Neuronal stem cell (in vitro differentiated cells): ENCODE measurements at regions not wholly inside any gene's neighbourhood (a gene's known extent, or its start where the extent isn't known, plus 50 kb on each side); places are given as distances from the start of the nearest gene placed in this dataset.

Source experiments
- DNase-seq: peaks from one replicate; pipeline ENCODE4 v3.0.0-alpha.2; 2013; ENCODE audit warnings: low spot score
- H2AFZ ChIP-seq: one replicate; pipeline ENCODE4 v1.6.1; 2013; ENCODE audit warnings: mild to moderate bottlenecking, low read length, inconsistent platforms
- H2AK5ac ChIP-seq: 2 replicates; pipeline ENCODE4 v1.6.1; 2013; ENCODE audit warnings: low read depth, mild to moderate bottlenecking, inconsistent platforms, low read length, moderate library complexity, mixed read lengths
- H2BK120ac ChIP-seq: 2 replicates; pipeline ENCODE4 v1.6.1; 2013; ENCODE audit warnings: low read depth, mild to moderate bottlenecking, inconsistent platforms, low read length, moderate library complexity, mixed read lengths
- H2BK12ac ChIP-seq: one replicate; pipeline ENCODE4 v1.6.1; 2013; ENCODE audit warnings: low read length, inconsistent platforms
- H2BK15ac ChIP-seq: 2 replicates; pipeline ENCODE4 v1.6.1; 2013; ENCODE audit warnings: mild to moderate bottlenecking, low read length, inconsistent platforms, mixed read lengths
- H2BK5ac ChIP-seq: one replicate; pipeline ENCODE4 v1.6.1; 2013; ENCODE audit warnings: inconsistent platforms, mild to moderate bottlenecking, low read length, moderate library complexity
- H3K14ac ChIP-seq: one replicate; pipeline ENCODE4 v1.6.1; 2013; ENCODE audit warnings: low read length, inconsistent platforms
- H3K18ac ChIP-seq: 2 replicates; pipeline ENCODE4 v1.6.1; 2013; ENCODE audit warnings: low read length, inconsistent platforms
- H3K23ac ChIP-seq: 2 replicates; pipeline ENCODE4 v1.6.1; 2013; ENCODE audit warnings: low read depth, mild to moderate bottlenecking, mixed read lengths, low read length, inconsistent platforms; ENCODE audit not compliant: poor library complexity
- H3K27ac ChIP-seq: replicated peaks from 3 replicates; pipeline ENCODE4 v1.5.1; 2013; ENCODE audit warnings: low read length, inconsistent platforms
- H3K27me3 ChIP-seq, 3 experiments: 2 replicates each; pipeline ENCODE4 v1.6.1; 2013; ENCODE audit warnings: low read length in 3 of 3, mild to moderate bottlenecking in 2 of 3, inconsistent platforms in 1 of 3, low read depth in 1 of 3, mixed read lengths in 1 of 3, moderate library complexity in 1 of 3; ENCODE audit not compliant: control insufficient read depth in 3 of 3, insufficient read depth in 3 of 3
- H3K36me3 ChIP-seq, 2 donors: replicated peaks in 1 of 2; 2 replicates each; pipeline ENCODE4 v1.6.1; 2013; ENCODE audit warnings: low read length in 2 of 2; ENCODE audit not compliant: control insufficient read depth in 2 of 2, insufficient read depth in 2 of 2
- H3K4ac ChIP-seq: 2 replicates; pipeline ENCODE4 v1.6.1; 2013; ENCODE audit warnings: inconsistent platforms, mild to moderate bottlenecking, low read length, moderate library complexity
- H3K4me1 ChIP-seq, 2 donors: 1 replicate in 1 of 2; 2 replicates in 1 of 2; pipeline ENCODE4 v1.6.1; 2013; ENCODE audit warnings: low read length in 2 of 2, low read depth in 1 of 2; ENCODE audit not compliant: control insufficient read depth in 2 of 2, insufficient read depth in 1 of 2
- H3K4me2 ChIP-seq: one replicate; pipeline ENCODE4 v1.6.1; 2013; ENCODE audit warnings: mild to moderate bottlenecking, low read length, inconsistent platforms; ENCODE audit not compliant: insufficient read depth, poor library complexity, severe bottlenecking
- H3K4me3 ChIP-seq, 2 donors: 2 replicates each; pipeline ENCODE4 v1.5.1; 2013; ENCODE audit warnings: low read length in 2 of 2, mild to moderate bottlenecking in 2 of 2, inconsistent platforms in 1 of 2, moderate library complexity in 1 of 2
- H3K79me1 ChIP-seq: one replicate; pipeline ENCODE4 v1.6.1; 2013; ENCODE audit warnings: low read depth, mild to moderate bottlenecking, inconsistent platforms, low read length, moderate library complexity
- H3K9ac ChIP-seq: one replicate; pipeline ENCODE4 v1.6.1; 2013; ENCODE audit warnings: mild to moderate bottlenecking, low read depth, low read length, inconsistent platforms; ENCODE audit not compliant: poor library complexity
- H3K9me3 ChIP-seq, 2 donors: replicated peaks in 1 of 2; 2 replicates each; pipeline versions ENCODE3 to v1.6.1; 2013; ENCODE audit warnings: low read length in 2 of 2, mild to moderate bottlenecking in 2 of 2, inconsistent platforms in 1 of 2, low read depth in 1 of 2, mixed read lengths in 1 of 2, moderate library complexity in 1 of 2; ENCODE audit not compliant: control insufficient read depth in 2 of 2, insufficient read depth in 1 of 2
- H4K8ac ChIP-seq: one replicate; pipeline ENCODE4 v1.6.1; 2013; ENCODE audit warnings: low read depth, mild to moderate bottlenecking, inconsistent platforms, low read length, moderate library complexity
- H4K91ac ChIP-seq: one replicate; pipeline ENCODE4 v1.6.1; 2013; ENCODE audit warnings: low read length, low read depth, mild to moderate bottlenecking, inconsistent platforms; ENCODE audit not compliant: poor library complexity
- WGBS, 2 donors: extraction: QIAGEN DNeasy Blood & Tissue Kit; methylation state at CpG; one replicate each; pipeline ENCODE4 v1.1.7; 2013; ENCODE audit warnings: missing lambda C conversion rate in 2 of 2, mixed read lengths in 1 of 2; ENCODE audit not compliant: insufficient read length in 2 of 2, insufficient replicate concordance in 1 of 2; ENCODE audit errors: extremely low coverage in 2 of 2; 5-methylcytosine and 5-hydroxymethylcytosine counted together

DNA sequence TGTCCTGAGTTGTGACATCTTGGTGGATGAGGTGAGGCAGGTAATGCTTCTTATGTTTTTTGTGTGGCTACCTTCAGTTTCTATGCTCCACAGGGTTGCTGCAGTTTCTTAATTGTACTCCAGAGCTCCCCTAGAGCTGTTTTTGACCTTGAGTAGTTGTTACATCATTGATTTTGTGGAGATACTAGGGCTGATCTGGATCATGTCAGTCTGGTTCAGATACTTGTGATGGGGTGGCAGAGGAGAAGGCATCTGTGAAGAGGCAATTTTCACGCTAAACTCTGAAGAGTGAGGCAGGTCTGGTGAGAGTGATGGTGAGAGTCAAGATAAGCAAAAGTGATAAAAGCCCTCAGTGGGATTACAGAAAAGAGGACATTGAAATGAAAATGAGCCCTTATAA, 1180.2 kb downstream of the RAPGEF2 start:
- no peak for DNase-seq
- Histone ChIP-seq H3K14ac (no peak overlapping the region), H3K23ac (no peak overlapping the region), H3K9ac (no peak overlapping the region), H2BK12ac (no peak overlapping the region), H3K27ac (no peak overlapping the region), H4K91ac (no peak overlapping the region), H3K4me2 (no peak overlapping the region), H3K4me1 (no peaks in the 10 kb centered on the region), H3K18ac (no peak overlapping the region), H3K9me3 (peaks cover 0 to 2% of the 10 kb centered on the region in 2 donors), H2BK15ac (no peak overlapping the region), H3K27me3 (no peaks in the 10 kb centered on the region), H2BK5ac (no peak overlapping the region), H3K4me3 (no peak overlapping the region), H3K36me3 (no peaks in the 10 kb centered on the region), H2AFZ (no peak overlapping the region), H4K8ac (no peak overlapping the region), H2AK5ac (no peak overlapping the region), H2BK120ac (no peak overlapping the region), H3K4ac (no peak overlapping the region), H3K79me1 (no peaks in the 10 kb centered on the region)
- no CpG with 5 or more reads among the region's 1 CpG for WGBS, 2 donors

DNA sequence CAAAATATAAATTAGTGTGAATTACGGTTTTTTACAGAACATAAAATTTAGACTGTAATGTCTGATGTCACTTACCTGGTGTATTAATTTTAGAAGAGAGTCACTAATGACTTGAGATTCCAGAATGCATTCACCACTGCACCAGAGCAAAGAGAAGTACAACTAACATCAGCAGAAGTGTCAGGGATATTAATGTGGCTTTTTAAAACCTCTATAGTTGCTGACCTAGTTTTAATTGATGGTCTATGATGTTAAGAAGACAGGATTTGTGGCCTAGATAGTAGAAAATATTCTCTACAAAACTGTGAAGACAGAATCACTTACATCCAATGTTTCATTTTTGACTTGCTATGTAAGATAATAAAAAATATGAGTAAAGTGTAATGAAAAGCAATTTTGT, 1181.6 kb downstream of the RAPGEF2 start:
- Histone ChIP-seq H3K36me3 (no peaks in the 10 kb centered on the region), H2BK120ac (no peak overlapping the region), H2BK15ac (no peak overlapping the region), H2AK5ac (no peak overlapping the region), H3K4me2 (no peak overlapping the region), H3K27ac (no peak overlapping the region), H3K23ac (no peak overlapping the region), H4K91ac (no peak overlapping the region), H3K4me3 (no peak overlapping the region), H3K9me3 (peaks cover 0 to 2% of the 10 kb centered on the region in 2 donors), H3K4me1 (no peaks in the 10 kb centered on the region), H3K27me3 (no peaks in the 10 kb centered on the region), H3K9ac (no peak overlapping the region), H3K14ac (no peak overlapping the region), H2AFZ (no peak overlapping the region), H3K4ac (no peak overlapping the region), H3K18ac (no peak overlapping the region), H2BK12ac (no peak overlapping the region), H2BK5ac (no peak overlapping the region), H3K79me1 (no peaks in the 10 kb centered on the region), H4K8ac (no peak overlapping the region)
- no CpG with 5 or more reads among the region's 1 CpG for WGBS, 2 donors
- DNase-seq: no peak

DNA sequence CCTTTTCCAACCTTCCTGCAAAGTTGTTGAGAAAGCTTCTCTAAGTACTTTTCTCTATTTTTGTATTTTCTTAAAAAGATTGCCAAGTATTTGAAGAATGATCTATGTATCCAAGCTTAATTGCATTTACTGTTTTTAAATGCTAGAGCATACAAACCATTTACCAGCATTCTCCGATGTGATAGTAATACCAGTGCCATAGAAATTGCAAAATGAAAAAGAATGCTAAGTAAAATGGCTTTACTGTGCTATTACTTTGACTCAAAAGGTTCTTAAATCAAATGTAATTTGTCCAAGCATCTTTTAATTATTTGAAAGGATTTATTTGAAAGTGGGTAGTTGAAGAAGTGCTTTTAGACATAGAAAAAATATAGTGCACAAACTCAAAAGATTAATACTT, 1183.2 kb downstream of the RAPGEF2 start:
- no peak overlapping the region for H2AFZ ChIP-seq

DNA sequence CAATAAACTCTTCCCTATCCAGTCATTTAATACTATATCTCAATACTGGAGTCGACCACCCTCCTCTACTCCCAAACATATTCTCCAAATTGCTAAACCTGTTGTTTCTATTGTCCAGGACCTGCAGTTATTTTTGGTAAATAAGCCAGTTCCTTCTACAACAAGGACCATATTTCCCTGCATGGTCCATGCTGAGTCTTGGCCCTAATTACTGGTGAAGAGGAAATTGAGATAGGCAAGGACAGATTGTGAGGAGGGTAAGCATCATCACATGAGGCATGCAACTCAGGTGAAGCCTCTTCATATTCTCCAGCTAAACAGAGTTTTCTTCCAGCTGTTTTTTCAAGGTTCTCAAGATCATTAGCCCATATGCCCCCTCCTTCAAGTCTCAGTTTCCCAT, 1193.6 kb downstream of the RAPGEF2 start:
- no peak overlapping the region for H4K91ac ChIP-seq
- no peaks in the 10 kb centered on the region for H3K27me3 ChIP-seq
- H3K9me3 ChIP-seq: no peaks in the 10 kb centered on the region
- no peaks in the 10 kb centered on the region for H3K79me1 ChIP-seq
- no peak overlapping the region for H3K4me3 ChIP-seq
- no peak overlapping the region for H3K4me2 ChIP-seq
- H3K27ac ChIP-seq: no peak overlapping the region
- no peaks in the 10 kb centered on the region for H3K4me1 ChIP-seq
- DNase-seq: no peak
- no peak overlapping the region for H3K4ac ChIP-seq
- no peak overlapping the region for H3K18ac ChIP-seq
- H3K23ac ChIP-seq: no peak overlapping the region
- H3K36me3 ChIP-seq: no peaks in the 10 kb centered on the region
- no peak overlapping the region for H2AK5ac ChIP-seq
- no peak overlapping the region for H2AFZ ChIP-seq
- H2BK15ac ChIP-seq: no peak overlapping the region
- no peak overlapping the region for H3K9ac ChIP-seq
- no peak overlapping the region for H3K14ac ChIP-seq
- no peak overlapping the region for H2BK120ac ChIP-seq
- no CpG with 5 or more reads among the region's 1 CpG for WGBS, 2 donors
- H2BK5ac ChIP-seq: no peak overlapping the region
- H4K8ac ChIP-seq: no peak overlapping the region
- no peak overlapping the region for H2BK12ac ChIP-seq

More for the DNA sequence above, 1183.2 kb downstream of the RAPGEF2 start:
- H4K8ac ChIP-seq: no peak overlapping the region
- H2BK5ac ChIP-seq: no peak overlapping the region
- H3K23ac ChIP-seq: no peak overlapping the region
- DNase-seq: no peak
- H3K27ac ChIP-seq: no peak overlapping the region
- H3K9me3 ChIP-seq: peaks cover 0 to 2% of the 10 kb centered on the region in 2 donors
- H3K4ac ChIP-seq: no peak overlapping the region
- H2AK5ac ChIP-seq: no peak overlapping the region
- H3K4me3 ChIP-seq: no peak overlapping the region
- no peak overlapping the region for H2BK15ac ChIP-seq
- no peak overlapping the region for H2BK12ac ChIP-seq
- no peak overlapping the region for H3K4me2 ChIP-seq
- H3K27me3 ChIP-seq: no peaks in the 10 kb centered on the region
- no peak overlapping the region for H3K9ac ChIP-seq
- no peak overlapping the region for H2BK120ac ChIP-seq
- no CpG with 5 or more reads among the region's 1 CpG for WGBS, 2 donors
- no peak overlapping the region for H3K18ac ChIP-seq
- H3K79me1 ChIP-seq: no peaks in the 10 kb centered on the region
- H4K91ac ChIP-seq: no peak overlapping the region
- H3K14ac ChIP-seq: no peak overlapping the region
- H3K4me1 ChIP-seq: no peaks in the 10 kb centered on the region
- no peaks in the 10 kb centered on the region for H3K36me3 ChIP-seq
